T-helper 1 cell (primary cell): ENCODE measurements at regions not wholly inside any gene's neighbourhood (a gene's known extent, or its start where the extent isn't known, plus 50 kb on each side); places are given as distances from the start of the nearest gene placed in this dataset.

Experiments
- DNase-seq, 5 donors: peaks; one replicate each; pipeline ENCODE4 v3.0.0-alpha.2; 2012 to 2020

GRCh38 chr1:30345491-30346130, 377.8 kb downstream of the MATN1 start:
- no peak for DNase-seq

GRCh38 chr1:30343562-30343961, 379.8 kb downstream of the MATN1 start:
- DNase-seq = no peak

GRCh38 chr1:30342535-30343141, 380.7 kb downstream of the MATN1 start:
- no peak for DNase-seq

- DNase-seq = no peak
Observed at GRCh38 chr1:30340934-30341333, 382.5 kb downstream of the MATN1 start.

GRCh38 chr1:30339866-30340265, 383.5 kb downstream of the MATN1 start:
- DNase-seq = no peak

- no peak for DNase-seq
Observed at GRCh38 chr1:30338765-30339164, 384.6 kb downstream of the MATN1 start.

GRCh38 chr1:30337324-30337620, 386.1 kb downstream of the MATN1 start:
- no peak for DNase-seq

- no peak for DNase-seq
Observed at GRCh38 chr1:30336550-30337323, 386.6 kb downstream of the MATN1 start.

- no peak for DNase-seq
Observed at GRCh38 chr1:30335997-30336390, 387.4 kb downstream of the MATN1 start.

GRCh38 chr1:30335389-30335996, 387.9 kb downstream of the MATN1 start:
- DNase-seq = no peak

- no peak for DNase-seq
Observed at GRCh38 chr1:30334767-30335166, 388.6 kb downstream of the MATN1 start.

- DNase-seq = no peak
Observed at GRCh38 chr1:30332116-30333094, 391.0 kb downstream of the MATN1 start.

- DNase-seq = no peak
Observed at GRCh38 chr1:30331415-30332065, 391.8 kb downstream of the MATN1 start.

- DNase-seq = no peak
Observed at GRCh38 chr1:30330644-30331043, 392.7 kb downstream of the MATN1 start.

- DNase-seq = no peak
Observed at GRCh38 chr1:30329802-30330557, 393.4 kb downstream of the MATN1 start.

- no peak for DNase-seq
Observed at GRCh38 chr1:30329263-30329753, 394.1 kb downstream of the MATN1 start.

- no peak for DNase-seq
Observed at GRCh38 chr1:30328401-30329262, 394.8 kb downstream of the MATN1 start.

GRCh38 chr1:30328100-30328370, 395.4 kb downstream of the MATN1 start:
- DNase-seq = no peak

GRCh38 chr1:30327370-30328099, 395.9 kb downstream of the MATN1 start:
- DNase-seq = no peak

- no peak for DNase-seq
Observed at GRCh38 chr1:30325999-30326398, 397.4 kb downstream of the MATN1 start.
